ENCODE measurements at regions not wholly inside any gene's neighbourhood (a gene's known extent, or its start where the extent isn't known, plus 50 kb on each side); places are given as distances from the start of the nearest gene placed in this dataset.
"Not testable (repeated sequence)": the region's sequence is repeated elsewhere in the genome, so short reads cannot be mapped to it uniquely, and the experiment has no call there.

DNA sequence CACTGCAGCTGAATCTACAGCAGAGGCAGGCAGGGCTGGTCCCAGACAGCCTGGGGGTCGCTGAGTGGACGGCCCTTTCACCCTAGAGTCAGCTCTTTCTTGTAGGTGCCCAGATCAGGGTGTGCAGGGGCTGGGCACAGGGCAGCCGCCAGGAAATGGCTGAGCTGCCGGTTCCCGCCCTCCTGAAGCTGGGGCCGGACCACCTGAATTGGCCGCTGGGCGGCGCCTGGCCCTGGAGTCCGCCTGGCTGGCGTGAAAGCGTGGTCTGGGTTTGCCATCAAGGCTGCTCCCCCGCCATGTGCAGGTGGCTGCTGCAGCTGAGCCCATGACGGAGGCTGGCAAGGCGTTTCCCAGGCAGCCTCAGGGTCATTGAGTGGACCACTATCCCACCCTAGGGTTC lies 85.7 kb downstream of the POTEM start:
- ATAC-seq, result not testable (repeated sequence)

DNA sequence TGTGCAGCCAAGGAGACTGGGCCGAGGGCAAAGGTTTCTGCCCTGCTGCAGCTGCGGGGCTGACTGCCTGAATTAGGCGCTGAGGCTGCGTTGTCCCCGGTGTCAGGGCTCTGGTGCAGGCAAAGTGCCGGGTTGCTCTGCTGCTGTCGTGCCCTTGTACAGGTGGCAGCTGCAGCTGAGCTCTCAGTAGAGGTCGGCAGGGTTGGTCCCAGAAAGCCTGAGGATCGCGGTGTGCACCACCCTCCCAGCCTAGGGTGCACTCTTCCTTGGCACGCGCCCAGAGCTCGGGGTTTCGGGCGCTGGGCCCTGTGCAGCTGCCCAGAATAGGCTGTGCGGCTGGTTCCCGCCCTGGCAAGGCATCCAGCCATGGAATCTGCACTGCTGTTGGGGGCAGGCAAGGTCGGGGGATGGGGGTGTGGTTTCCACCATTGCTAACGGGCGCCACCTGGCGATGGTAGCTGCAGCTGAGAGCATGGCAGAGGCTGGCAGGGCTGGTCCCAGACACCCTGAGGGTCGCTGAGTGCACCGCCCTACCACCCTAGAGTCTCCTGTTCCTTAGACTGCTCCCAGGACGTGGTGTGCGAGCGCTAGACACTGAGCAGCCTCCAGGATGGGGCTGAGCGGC lies 86.3 kb downstream of the POTEM start:
- H3K27me3 Mint-ChIP-seq; DNase-seq; CTCF ChIA-PET; POLR2A ChIA-PET; H3K4me1 Mint-ChIP-seq (ENCODE audit: low read depth); H3K9me3 Mint-ChIP-seq; H3K27ac Mint-ChIP-seq; intact Hi-C loops (cut with micrococcal nuclease); H3K36me3 Mint-ChIP-seq (ENCODE audit: low read depth); H3K4me3 Mint-ChIP-seq: not testable (repeated sequence)
- peak; percentile 42 for ATAC-seq

More for the DNA sequence above, 85.7 kb downstream of the POTEM start:
- H3K27me3 Mint-ChIP-seq; H3K4me1 Mint-ChIP-seq (ENCODE audit: low read depth); intact Hi-C loops (cut with micrococcal nuclease); H3K9me3 Mint-ChIP-seq; H3K27ac Mint-ChIP-seq; H3K4me3 Mint-ChIP-seq; POLR2A ChIA-PET; H3K36me3 Mint-ChIP-seq (ENCODE audit: low read depth); CTCF ChIA-PET; DNase-seq: not testable (repeated sequence)

DNA sequence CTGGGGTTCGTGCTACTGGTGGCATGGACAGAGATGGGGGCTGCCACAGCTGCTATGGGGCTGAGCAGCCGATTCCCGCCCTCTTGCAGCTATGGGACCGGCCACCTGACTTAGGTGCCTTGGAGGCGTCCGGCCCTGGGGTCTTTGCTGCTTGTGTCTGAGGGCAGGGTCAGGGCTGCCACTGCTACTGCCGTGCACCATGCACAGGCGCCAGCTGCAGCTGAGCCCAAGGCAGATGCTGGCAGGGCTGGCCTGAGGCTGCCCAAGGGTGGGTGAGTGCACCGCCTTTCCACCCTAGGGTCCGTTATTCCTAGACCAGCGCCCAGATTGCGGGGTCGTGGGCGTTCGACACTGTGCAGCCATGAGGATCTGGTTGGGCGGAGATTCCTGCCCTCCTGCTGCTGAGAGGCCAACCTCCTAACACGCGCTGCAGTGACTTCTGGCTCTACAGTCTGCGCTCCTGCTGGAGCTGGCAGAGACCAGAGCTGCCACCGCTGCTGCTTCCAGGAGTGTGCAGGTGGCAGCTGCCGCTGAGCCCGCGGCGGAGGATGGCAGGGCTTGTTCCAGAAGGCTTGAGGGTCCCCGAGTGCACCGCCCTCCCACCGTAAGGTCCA lies 87.0 kb downstream of the POTEM start:
- POLR2A ChIA-PET; H3K27ac Mint-ChIP-seq; CTCF ChIA-PET; H3K27me3 Mint-ChIP-seq; DNase-seq; H3K9me3 Mint-ChIP-seq; intact Hi-C loops (cut with micrococcal nuclease); H3K4me3 Mint-ChIP-seq; ATAC-seq; H3K4me1 Mint-ChIP-seq (ENCODE audit: low read depth); H3K36me3 Mint-ChIP-seq (ENCODE audit: low read depth): not testable (repeated sequence)

DNA sequence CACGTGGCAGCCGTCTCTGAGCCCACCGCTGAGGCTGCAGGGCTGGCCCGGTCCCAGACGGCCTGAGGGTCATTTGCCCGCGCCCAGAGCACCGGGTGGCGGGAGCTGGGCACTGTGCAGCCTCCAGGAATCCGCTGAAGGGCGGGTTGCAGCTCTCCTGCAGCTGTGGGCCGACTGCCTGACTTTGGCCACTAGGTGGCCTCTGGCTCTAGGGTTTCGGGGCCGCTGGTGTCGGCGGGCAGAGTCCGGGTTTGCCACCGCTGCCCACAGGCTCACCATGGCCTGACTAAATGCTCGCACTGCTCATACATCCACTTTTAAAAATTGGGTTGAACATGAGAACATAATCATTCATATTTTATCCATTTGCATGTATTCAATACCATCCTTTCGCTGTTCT lies 87.7 kb downstream of the POTEM start:
- intact Hi-C loops (cut with micrococcal nuclease); H3K9me3 Mint-ChIP-seq; H3K27ac Mint-ChIP-seq; H3K4me3 Mint-ChIP-seq; POLR2A ChIA-PET; H3K27me3 Mint-ChIP-seq; H3K36me3 Mint-ChIP-seq (ENCODE audit: low read depth); H3K4me1 Mint-ChIP-seq (ENCODE audit: low read depth); ATAC-seq; CTCF ChIA-PET; DNase-seq: not testable (repeated sequence)

DNA sequence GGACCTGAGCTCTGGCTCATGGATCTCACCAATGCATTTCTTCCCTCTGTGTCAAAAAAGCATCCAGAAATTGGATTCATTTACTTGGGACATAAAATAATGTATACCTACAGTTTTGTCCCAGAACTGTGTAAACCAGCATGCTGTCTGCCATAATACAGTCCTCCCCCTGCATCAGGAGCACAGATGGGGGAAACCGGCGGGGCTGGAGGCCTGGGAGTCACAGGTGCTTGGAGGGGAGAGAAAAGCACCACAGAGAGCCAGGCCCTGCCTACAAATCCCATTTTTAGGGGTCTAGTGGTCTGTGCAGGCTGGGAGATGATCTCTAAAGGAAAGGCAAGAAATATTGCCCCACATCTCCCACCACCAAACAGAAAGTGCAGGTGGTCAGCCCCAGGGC lies 91.8 kb downstream of the POTEM start:
- CTCF ChIA-PET, result not testable (repeated sequence)

DNA sequence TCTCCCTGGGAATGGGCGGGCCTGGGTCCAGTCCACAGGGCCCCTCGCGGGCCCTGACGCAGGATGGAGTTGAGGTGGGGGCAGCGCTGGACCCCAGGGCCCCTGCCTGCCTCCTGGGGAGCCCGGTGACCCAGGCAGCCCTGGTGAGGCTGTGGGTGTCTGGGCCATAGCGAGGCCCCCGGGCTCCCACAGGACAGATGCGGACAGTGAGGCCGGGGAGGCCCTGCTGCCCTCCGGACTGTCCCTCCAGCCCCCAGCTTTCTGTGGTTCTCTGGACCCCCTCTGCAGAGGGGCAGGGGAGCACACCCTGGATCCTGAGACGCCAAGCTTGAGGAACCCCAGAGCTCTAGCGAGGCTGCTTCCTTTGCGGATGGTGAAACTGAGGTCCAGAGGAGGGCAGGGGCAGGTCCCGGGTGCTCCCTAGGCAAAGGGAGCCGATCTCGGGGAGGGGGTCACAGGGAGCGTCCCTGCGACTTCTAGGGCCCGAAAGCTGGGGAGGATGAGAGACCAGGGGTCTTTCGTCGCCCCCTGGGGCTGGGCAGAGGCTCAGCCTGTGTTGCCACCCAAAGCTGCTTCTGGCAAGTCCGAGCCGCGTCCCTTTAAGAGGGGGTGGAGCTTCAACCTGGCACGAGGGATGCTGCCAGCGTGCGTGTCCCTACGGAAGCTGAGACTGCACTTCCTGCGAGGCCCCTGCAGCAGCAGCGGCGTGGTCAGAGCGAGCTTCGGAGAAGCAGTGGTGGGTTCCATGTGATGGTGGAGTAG lies 94.6 kb downstream of the POTEM start:
- H3K27me3 Mint-ChIP-seq; CTCF ChIA-PET; H3K36me3 Mint-ChIP-seq (ENCODE audit: low read depth); intact Hi-C loops (cut with micrococcal nuclease); DNase-seq; H3K9me3 Mint-ChIP-seq; H3K4me3 Mint-ChIP-seq; H3K27ac Mint-ChIP-seq; H3K4me1 Mint-ChIP-seq (ENCODE audit: low read depth); POLR2A ChIA-PET: not testable (repeated sequence)
- peak; percentile 39 for ATAC-seq

More for the DNA sequence above, 91.8 kb downstream of the POTEM start:
- H3K4me3 Mint-ChIP-seq; ATAC-seq; H3K27me3 Mint-ChIP-seq; DNase-seq; H3K9me3 Mint-ChIP-seq; intact Hi-C loops (cut with micrococcal nuclease); H3K36me3 Mint-ChIP-seq (ENCODE audit: low read depth); H3K4me1 Mint-ChIP-seq (ENCODE audit: low read depth); H3K27ac Mint-ChIP-seq; POLR2A ChIA-PET: not testable (repeated sequence)

DNA sequence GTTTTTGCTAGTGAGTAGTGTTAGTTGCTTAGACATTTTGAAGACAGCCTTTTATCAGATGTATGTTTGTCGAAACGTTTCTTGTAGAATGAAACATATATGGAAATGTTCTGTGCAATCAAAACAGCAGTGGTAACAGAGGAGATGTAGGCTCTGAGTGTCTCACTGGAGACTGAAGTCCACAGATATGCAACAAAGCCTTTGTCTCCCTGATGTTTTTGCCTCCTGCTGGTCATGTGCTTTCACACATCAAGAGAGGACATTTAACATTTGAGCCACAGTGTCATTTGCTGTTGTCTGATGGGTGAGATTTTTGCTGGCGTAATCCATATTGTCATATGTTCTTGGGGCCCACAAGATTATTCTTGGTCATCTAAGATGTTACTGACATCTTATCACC lies 101.7 kb downstream of the POTEM start:
- CTCF ChIA-PET; H3K9me3 Mint-ChIP-seq; H3K27me3 Mint-ChIP-seq; POLR2A ChIA-PET; H3K4me1 Mint-ChIP-seq (ENCODE audit: low read depth); ATAC-seq; intact Hi-C loops (cut with micrococcal nuclease); DNase-seq; H3K27ac Mint-ChIP-seq; H3K4me3 Mint-ChIP-seq; H3K36me3 Mint-ChIP-seq (ENCODE audit: low read depth): not testable (repeated sequence)

DNA sequence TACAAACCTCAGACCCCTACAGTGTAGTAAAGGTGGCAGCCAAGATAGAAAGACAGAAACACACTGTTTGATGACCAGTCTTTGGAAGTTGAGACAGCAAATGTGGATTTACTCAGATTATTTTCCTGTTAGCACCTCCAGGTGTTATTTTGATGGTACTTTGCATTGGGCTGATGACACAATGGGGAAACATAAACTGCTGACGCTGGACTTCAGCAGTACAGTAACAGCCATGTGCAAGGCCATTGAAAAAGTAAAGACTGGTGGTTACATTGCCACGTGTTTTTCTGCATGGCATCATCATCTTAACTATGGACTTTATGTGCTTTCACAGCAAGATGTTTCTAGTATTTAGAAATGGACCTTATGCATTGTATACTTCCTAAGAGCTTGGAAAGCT lies 105.3 kb downstream of the POTEM start:
- H3K4me1 Mint-ChIP-seq (ENCODE audit: low read depth); DNase-seq; H3K9me3 Mint-ChIP-seq; intact Hi-C loops (cut with micrococcal nuclease); CTCF ChIA-PET; POLR2A ChIA-PET; H3K27ac Mint-ChIP-seq; ATAC-seq; H3K36me3 Mint-ChIP-seq (ENCODE audit: low read depth); H3K4me3 Mint-ChIP-seq; H3K27me3 Mint-ChIP-seq: not testable (repeated sequence)

DNA sequence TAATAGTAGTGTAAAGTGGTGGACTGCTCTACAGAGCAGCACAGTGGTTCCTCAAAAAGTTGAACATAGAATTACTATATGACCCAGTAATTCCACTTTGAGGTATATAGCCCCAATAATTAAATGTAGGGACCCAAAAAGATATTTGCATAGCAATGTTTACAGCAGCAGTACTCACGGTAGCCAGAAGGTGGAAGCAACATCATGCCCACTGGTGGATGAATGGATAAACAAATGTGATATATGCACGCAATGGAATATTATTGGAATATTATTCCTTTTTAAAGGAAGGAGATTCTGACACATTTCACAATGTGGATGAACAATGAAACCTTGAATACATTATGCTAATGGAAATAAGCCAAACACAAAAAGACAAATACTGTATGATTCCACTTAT lies 121.4 kb downstream of the POTEM start:
- H3K27me3 Mint-ChIP-seq; ATAC-seq; DNase-seq; H3K27ac Mint-ChIP-seq; CTCF ChIA-PET; H3K4me1 Mint-ChIP-seq (ENCODE audit: low read depth); intact Hi-C loops (cut with micrococcal nuclease); POLR2A ChIA-PET; H3K9me3 Mint-ChIP-seq; H3K4me3 Mint-ChIP-seq; H3K36me3 Mint-ChIP-seq (ENCODE audit: low read depth): not testable (repeated sequence)

DNA sequence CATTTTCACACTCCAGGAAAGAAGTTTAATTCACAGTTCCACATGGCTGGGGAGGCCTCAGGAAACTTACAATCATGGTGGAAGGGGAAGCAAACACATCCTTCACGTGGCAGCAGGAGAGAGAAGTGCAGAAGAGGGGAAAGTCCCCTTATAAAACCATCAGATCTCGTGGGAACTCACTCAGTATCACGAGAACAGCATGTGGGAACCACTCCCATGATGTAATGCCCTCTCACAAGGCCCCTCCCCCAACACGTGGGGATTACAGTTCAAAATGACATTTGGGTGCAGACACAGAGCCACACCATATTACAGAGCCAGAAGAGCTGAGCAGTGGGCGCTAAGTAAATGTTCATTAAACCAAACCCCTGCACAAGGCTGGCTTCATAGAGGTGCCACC lies 126.0 kb downstream of the POTEM start:
- H3K4me1 Mint-ChIP-seq (ENCODE audit: low read depth); DNase-seq; H3K27ac Mint-ChIP-seq; POLR2A ChIA-PET; ATAC-seq; H3K27me3 Mint-ChIP-seq; H3K4me3 Mint-ChIP-seq; H3K9me3 Mint-ChIP-seq; CTCF ChIA-PET; H3K36me3 Mint-ChIP-seq (ENCODE audit: low read depth); intact Hi-C loops (cut with micrococcal nuclease): not testable (repeated sequence)

DNA sequence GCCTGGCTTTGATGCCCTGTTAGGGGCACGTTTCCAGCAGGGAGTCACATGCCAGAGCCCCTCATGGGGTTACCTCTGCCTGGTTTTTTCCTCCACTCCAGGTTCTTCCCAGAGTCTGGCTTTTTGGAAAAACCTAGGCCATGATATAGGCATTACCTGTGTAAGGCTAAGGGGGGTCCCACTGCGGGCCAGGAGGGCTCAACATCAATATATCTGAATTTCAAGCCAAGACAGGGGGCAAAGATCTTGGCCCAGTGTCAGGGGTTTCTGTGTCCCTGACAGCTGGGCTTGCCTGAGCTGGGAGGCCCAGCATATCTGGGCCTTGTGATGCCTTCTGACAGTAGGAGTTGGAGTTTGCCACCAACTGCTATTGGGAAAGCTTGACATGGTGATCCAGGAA lies 127.5 kb downstream of the POTEM start:
- DNase-seq; intact Hi-C loops (cut with micrococcal nuclease); H3K4me1 Mint-ChIP-seq (ENCODE audit: low read depth); H3K4me3 Mint-ChIP-seq; ATAC-seq; H3K27ac Mint-ChIP-seq; POLR2A ChIA-PET; H3K27me3 Mint-ChIP-seq; CTCF ChIA-PET; H3K9me3 Mint-ChIP-seq; H3K36me3 Mint-ChIP-seq (ENCODE audit: low read depth): not testable (repeated sequence)

DNA sequence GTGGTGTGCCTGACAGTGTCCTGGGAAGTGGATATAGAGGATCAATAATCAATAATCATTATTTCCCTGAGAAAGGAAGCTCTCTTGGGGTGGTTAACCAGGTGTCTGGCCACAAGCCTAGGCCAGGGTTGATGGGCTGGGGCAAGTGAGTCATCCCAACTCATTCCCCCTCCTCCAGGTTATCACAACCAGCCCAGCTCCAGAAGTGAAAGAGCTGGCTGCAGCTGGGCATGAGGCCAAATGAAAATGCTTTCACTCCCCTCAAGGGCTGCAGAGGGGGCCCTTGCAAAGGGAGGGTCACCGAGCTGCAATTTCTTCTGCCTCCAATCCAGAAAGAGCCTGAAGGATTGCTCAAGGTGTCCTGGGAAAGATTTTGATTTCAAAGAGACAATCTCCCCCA lies 127.9 kb downstream of the POTEM start:
- CTCF ChIA-PET; POLR2A ChIA-PET; H3K36me3 Mint-ChIP-seq (ENCODE audit: low read depth); H3K27me3 Mint-ChIP-seq; H3K27ac Mint-ChIP-seq; H3K9me3 Mint-ChIP-seq; intact Hi-C loops (cut with micrococcal nuclease); H3K4me3 Mint-ChIP-seq; ATAC-seq; DNase-seq; H3K4me1 Mint-ChIP-seq (ENCODE audit: low read depth): not testable (repeated sequence)
